ENCODE measurements at regions not wholly inside any gene's neighbourhood (a gene's known extent, or its start where the extent isn't known, plus 50 kb on each side); places are given as distances from the start of the nearest gene placed in this dataset.

GRCh38 chr14:88947646-88948598 is 123.5 kb downstream of the TTC8 start:
- Histone ChIP-seq H3K9me3 (peaks cover 0 to 5% (median 0%) of the 10 kb centered on the region in 4 donors), H3K4me3 (no peak overlapping the region), H3K36me3 (no peaks in the 10 kb centered on the region), H3K27me3 (peaks cover 0 to 15% (median 0%) of the 10 kb centered on the region in 4 donors), H3K27ac (replicated peaks in 1 of 4) (no peak overlapping the region), H3K4me1 (no peaks in the 10 kb centered on the region)
- intact Hi-C loops (cut with DNase I): no loop called here
- no peak for TF ChIP-seq POLR2AphosphoS5 (IDR thresholded peaks at IDR 0.05)
- TF ChIP-seq EP300 (IDR thresholded peaks at IDR 0.05): no peak
- TF ChIP-seq CTCF (IDR thresholded peaks at IDR 0.05): no peak
- no peak for TF ChIP-seq POLR2A (IDR thresholded peaks at IDR 0.05; ENCODE audit: low read depth)
- WGBS: 87% methylated on average over 7 of the region's 7 CpGs
- no peak for DNase-seq (ENCODE audit: extremely low spot score)

- H3K27me3 ChIP-seq: peaks cover 0 to 3% (median 0%) of the 10 kb centered on the region in 4 donors
- peaks cover 0 to 5% (median 0%) of the 10 kb centered on the region in 4 donors for H3K9me3 ChIP-seq
- 46% methylated on average over 2 of the region's 2 CpGs for WGBS
- no peak overlapping the region for H3K27ac ChIP-seq (replicated peaks in 1 of 4)
- intact Hi-C loops (cut with DNase I): no loop called here
- no peak for TF ChIP-seq POLR2A (IDR thresholded peaks at IDR 0.05; ENCODE audit: low read depth)
- TF ChIP-seq CTCF (IDR thresholded peaks at IDR 0.05): no peak
- no peak for TF ChIP-seq POLR2AphosphoS5 (IDR thresholded peaks at IDR 0.05)
- no peak for TF ChIP-seq EP300 (IDR thresholded peaks at IDR 0.05)
- H3K4me3 ChIP-seq: no peak overlapping the region
- no peaks in the 10 kb centered on the region for H3K36me3 ChIP-seq
- no peak for DNase-seq (ENCODE audit: extremely low spot score)
- H3K4me1 ChIP-seq: peaks cover 0 to 5% (median 1%) of the 10 kb centered on the region in 4 donors
Observed at GRCh38 chr14:88950069-88950468, 125.6 kb downstream of the TTC8 start.

GRCh38 chr14:88951370-88951769 is 126.9 kb downstream of the TTC8 start:
- Histone ChIP-seq H3K27ac (replicated peaks in 1 of 4) (no peak overlapping the region), H3K4me1 (peaks cover 0 to 18% (median 8%) of the 10 kb centered on the region in 4 donors), H3K36me3 (no peaks in the 10 kb centered on the region), H3K4me3 (no peak overlapping the region), H3K9me3 (peaks cover 0 to 5% (median 0%) of the 10 kb centered on the region in 4 donors), H3K27me3 (no peaks in the 10 kb centered on the region)
- DNase-seq (ENCODE audit: extremely low spot score): no peak
- WGBS: 68% methylated on average over 3 of the region's 3 CpGs
- TF ChIP-seq POLR2AphosphoS5 (IDR thresholded peaks at IDR 0.05) (no peak), POLR2A (IDR thresholded peaks at IDR 0.05; ENCODE audit: low read depth) (no peak), CTCF (IDR thresholded peaks at IDR 0.05) (no peak), EP300 (IDR thresholded peaks at IDR 0.05) (no peak)
- intact Hi-C loops (cut with DNase I): no loop called here

- no peak for DNase-seq (ENCODE audit: extremely low spot score)
- intact Hi-C loops (cut with DNase I): no loop called here
- TF ChIP-seq CTCF (IDR thresholded peaks at IDR 0.05) (no peak), EP300 (IDR thresholded peaks at IDR 0.05) (no peak), POLR2A (IDR thresholded peaks at IDR 0.05; ENCODE audit: low read depth) (no peak), POLR2AphosphoS5 (IDR thresholded peaks at IDR 0.05) (no peak)
- Histone ChIP-seq H3K9me3 (peaks cover 0 to 5% (median 0%) of the 10 kb centered on the region in 4 donors), H3K27me3 (no peaks in the 10 kb centered on the region), H3K4me3 (no peak overlapping the region), H3K27ac (replicated peaks in 1 of 4) (no peak overlapping the region), H3K4me1 (peaks cover 0 to 18% (median 8%) of the 10 kb centered on the region in 4 donors), H3K36me3 (no peaks in the 10 kb centered on the region)
- 83% methylated on average over 7 of the region's 7 CpGs for WGBS
Observed at GRCh38 chr14:88952901-88953300, 128.4 kb downstream of the TTC8 start.

Measured in esophagus muscularis mucosa (tissue), 4 donors.